ENCODE measurements at regions not wholly inside any gene's neighbourhood (a gene's known extent, or its start where the extent isn't known, plus 50 kb on each side); places are given as distances from the start of the nearest gene placed in this dataset.

DNA sequence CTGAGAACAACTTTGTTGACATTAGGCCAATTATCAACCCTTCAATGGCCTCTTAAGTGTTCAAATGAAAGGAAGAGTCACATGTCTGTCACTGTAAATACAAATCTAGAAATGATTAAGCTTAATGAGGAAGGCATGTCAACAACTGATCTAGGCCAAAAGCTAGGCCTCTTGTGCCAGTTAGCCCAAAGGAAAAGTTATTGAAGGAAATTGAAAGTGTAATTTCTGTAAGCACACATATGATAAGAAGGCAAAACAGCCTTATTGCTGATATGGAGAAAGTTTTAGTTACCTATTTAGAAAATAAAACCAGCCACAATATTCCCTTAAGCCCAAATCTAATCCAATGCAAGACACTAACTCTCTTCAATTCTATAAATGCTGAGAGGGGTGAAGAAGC, 604.7 kb downstream of the SLITRK6 start:
- Histone ChIP-seq H3K36me3 (no peaks in the 10 kb centered on the region), H3K9me3 (peaks cover 0 to 9% (median 0%) of the 10 kb centered on the region in 11 donors), H3K27me3 (no peaks in the 10 kb centered on the region), H3K4me1 (no peaks in the 10 kb centered on the region), H3K27ac (no peak overlapping the region), H3K4me3 (no peak overlapping the region)
- DNase-seq (no peak), ATAC-seq (no peak)
- TF ChIP-seq, protein P1, sequence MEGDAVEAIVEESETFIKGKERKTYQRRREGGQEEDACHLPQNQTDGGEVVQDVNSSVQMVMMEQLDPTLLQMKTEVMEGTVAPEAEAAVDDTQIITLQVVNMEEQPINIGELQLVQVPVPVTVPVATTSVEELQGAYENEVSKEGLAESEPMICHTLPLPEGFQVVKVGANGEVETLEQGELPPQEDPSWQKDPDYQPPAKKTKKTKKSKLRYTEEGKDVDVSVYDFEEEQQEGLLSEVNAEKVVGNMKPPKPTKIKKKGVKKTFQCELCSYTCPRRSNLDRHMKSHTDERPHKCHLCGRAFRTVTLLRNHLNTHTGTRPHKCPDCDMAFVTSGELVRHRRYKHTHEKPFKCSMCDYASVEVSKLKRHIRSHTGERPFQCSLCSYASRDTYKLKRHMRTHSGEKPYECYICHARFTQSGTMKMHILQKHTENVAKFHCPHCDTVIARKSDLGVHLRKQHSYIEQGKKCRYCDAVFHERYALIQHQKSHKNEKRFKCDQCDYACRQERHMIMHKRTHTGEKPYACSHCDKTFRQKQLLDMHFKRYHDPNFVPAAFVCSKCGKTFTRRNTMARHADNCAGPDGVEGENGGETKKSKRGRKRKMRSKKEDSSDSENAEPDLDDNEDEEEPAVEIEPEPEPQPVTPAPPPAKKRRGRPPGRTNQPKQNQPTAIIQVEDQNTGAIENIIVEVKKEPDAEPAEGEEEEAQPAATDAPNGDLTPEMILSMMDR (IDR thresholded peaks at IDR 0.05): no peak
- intact Hi-C loops (cut with DNase I): no loop called here

DNA sequence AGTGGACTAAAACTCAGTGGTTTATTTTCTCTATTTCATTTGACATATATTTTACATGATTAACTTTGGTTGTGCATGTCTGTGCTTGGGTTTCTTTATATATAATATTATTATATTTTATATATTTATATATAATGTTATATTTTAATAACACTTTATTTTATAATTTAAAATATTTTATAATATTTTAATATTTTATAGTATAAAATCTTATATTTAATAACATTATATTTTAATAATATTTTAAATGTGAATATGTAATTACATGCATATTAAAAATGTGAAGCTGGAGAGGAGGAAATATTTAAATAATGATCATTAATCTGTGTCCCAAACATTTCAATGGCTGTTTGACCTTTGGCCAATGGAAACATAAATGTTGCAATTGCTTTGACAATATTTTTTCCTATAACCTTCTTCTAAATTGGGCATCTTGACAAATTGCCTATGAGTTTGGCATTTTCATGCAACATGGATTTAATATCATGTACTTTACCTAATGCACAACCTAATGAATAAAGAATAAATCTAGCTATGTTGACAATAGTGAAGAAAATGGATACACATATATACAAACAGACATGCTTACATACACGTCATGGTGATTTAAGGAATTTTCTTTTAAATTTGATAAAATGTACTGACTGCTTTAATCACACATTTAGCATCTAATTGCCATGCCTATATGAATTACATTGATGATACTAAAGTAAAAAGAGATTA, 607.1 kb downstream of the SLITRK6 start:
- peaks cover 0 to 7% (median 0%) of the 10 kb centered on the region in 11 donors for H3K9me3 ChIP-seq
- H3K36me3 ChIP-seq: no peaks in the 10 kb centered on the region
- DNase-seq: no peak
- 75 to 86% methylated on average over 1 of the region's 1 CpG for WGBS, 2 donors
- no peak overlapping the region for H3K4me3 ChIP-seq
- TF ChIP-seq, protein P1 (IDR thresholded peaks at IDR 0.05): no peak
- no peaks in the 10 kb centered on the region for H3K27me3 ChIP-seq
- H3K27ac ChIP-seq: no peak overlapping the region
- intact Hi-C loops (cut with DNase I): no loop called here
- no peaks in the 10 kb centered on the region for H3K4me1 ChIP-seq
- no peak for ATAC-seq

DNA sequence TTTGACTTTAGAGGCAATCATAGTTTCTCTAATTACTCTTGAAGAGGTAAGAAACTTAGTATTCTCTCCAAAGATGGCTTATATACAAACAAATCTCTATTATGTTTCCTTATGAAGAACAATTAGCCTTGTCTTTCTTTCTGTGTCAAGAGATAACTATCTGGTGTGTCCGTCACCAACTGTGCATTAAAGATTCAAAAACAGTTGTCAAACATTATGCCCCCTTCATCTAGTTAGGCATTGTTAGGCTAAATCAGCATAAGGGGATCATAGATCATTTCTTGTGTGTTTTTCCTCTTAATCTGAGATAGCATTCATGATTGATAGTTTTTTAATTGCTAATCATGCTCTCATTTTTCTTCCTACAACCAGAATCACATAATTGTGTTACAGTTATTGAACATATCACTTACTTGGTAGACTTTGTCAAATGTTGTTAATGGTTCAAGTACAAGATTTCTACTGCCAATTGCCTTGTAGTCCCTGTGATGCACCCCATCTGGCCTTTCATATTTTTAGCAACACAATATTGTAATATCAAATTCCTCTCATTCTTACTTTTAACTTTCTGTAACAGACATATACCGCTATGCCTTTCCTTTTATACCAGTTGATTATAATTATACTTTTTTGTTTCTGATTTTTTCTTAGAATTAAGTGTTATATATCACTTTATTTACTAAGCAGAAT, 612.7 kb downstream of the SLITRK6 start:
- Histone ChIP-seq H3K27me3 (no peaks in the 10 kb centered on the region), H3K4me1 (no peaks in the 10 kb centered on the region), H3K27ac (no peak overlapping the region), H3K36me3 (no peaks in the 10 kb centered on the region), H3K9me3 (peaks cover 0 to 22% (median 0%) of the 10 kb centered on the region in 11 donors), H3K4me3 (no peak overlapping the region)
- 80 to 85% methylated on average over 2 of the region's 2 CpGs for WGBS, 2 donors
- intact Hi-C loops (cut with DNase I): no loop called here
- DNase-seq (no peak), ATAC-seq (no peak)
- TF ChIP-seq, protein P1 (IDR thresholded peaks at IDR 0.05): no peak

DNA sequence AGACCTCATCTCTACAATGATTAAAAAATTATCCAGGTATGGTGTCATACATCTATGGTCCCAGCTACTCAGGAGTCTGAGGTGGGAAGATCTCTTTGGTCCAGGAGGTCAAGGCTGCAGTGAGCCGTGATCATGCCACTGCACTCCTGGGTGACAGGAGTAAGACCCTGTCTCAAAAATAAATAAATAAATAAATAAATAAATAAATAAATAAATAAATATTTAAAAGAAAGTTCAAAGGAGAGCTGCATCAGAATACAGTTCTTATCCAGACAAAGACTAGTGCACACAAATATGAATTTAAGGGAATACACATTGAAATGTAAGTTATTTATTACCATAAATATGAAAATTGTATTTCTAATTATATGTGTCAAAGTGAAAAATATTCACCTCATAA, 624.9 kb downstream of the SLITRK6 start:
- Histone ChIP-seq H3K36me3 (no peaks in the 10 kb centered on the region), H3K27me3 (no peaks in the 10 kb centered on the region), H3K27ac (no peak overlapping the region), H3K9me3 (peaks cover 0 to 36% (median 0%) of the 10 kb centered on the region in 11 donors), H3K4me1 (no peaks in the 10 kb centered on the region), H3K4me3 (no peak overlapping the region)
- no peak for DNase-seq
- TF ChIP-seq, protein P1 (IDR thresholded peaks at IDR 0.05): no peak
- no peak for ATAC-seq
- intact Hi-C loops (cut with DNase I): no loop called here
- 94 to 100% methylated on average over 1 of the region's 1 CpG for WGBS, 2 donors
